ENCODE measurements at regions not wholly inside any gene's neighbourhood (a gene's known extent, or its start where the extent isn't known, plus 50 kb on each side); places are given as distances from the start of the nearest gene placed in this dataset.

DNA sequence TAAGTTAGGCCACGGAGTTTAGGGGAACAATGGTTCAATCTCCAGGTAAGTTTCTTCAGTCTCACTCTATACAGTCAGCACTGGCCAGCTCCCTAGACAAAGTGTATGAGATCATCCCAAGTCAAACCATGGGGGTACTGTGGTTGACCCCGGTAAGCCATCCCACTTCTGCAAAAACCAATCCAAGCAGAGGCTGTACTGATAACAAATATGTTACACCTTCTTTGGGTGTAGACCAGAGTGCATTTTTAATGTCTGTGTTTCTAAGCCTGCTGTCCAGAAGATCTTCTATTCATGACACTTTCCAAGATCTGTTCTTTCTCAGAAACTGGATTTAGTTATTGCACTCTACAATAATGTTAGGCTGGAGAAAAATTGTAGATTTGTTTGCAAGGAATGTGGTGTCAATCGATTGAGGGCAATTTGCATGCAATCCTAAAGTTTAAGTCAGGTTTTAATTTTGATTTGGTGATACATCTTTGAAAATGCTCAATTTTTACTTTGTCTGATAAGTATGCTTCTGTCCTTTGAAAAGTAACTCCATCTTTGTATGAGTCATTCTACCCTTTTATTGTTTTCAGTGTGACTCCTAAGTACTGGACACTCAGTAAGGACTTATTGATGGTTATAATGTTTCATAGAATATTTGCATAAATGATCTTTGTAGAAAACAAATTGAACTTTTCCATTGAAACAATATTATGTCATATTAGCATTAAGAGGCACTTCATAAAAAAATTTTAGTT is 152.4 kb downstream of the HLX start:
- no peak for TF ChIP-seq EZH2 (IDR thresholded peaks at IDR 0.05; ENCODE audit: insufficient read depth, low read length)
- TF ChIP-seq, protein P1, sequence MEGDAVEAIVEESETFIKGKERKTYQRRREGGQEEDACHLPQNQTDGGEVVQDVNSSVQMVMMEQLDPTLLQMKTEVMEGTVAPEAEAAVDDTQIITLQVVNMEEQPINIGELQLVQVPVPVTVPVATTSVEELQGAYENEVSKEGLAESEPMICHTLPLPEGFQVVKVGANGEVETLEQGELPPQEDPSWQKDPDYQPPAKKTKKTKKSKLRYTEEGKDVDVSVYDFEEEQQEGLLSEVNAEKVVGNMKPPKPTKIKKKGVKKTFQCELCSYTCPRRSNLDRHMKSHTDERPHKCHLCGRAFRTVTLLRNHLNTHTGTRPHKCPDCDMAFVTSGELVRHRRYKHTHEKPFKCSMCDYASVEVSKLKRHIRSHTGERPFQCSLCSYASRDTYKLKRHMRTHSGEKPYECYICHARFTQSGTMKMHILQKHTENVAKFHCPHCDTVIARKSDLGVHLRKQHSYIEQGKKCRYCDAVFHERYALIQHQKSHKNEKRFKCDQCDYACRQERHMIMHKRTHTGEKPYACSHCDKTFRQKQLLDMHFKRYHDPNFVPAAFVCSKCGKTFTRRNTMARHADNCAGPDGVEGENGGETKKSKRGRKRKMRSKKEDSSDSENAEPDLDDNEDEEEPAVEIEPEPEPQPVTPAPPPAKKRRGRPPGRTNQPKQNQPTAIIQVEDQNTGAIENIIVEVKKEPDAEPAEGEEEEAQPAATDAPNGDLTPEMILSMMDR (IDR thresholded peaks at IDR 0.05; ENCODE audit: insufficient read depth, low read depth, low read length), result no peak
- Mint-ChIP-seq H3K9me3 (ENCODE audit: unreplicated experiment) (peaks cover 2% of the 10 kb centered on the region), H3K27ac (ENCODE audit: unreplicated experiment) (no peak overlapping the region), H3K27me3 (ENCODE audit: low read depth, unreplicated experiment) (peaks cover 6% of the 10 kb centered on the region), H3K4me1 (ENCODE audit: low read depth, unreplicated experiment) (peaks cover 4% of the 10 kb centered on the region), H3K4me3 (ENCODE audit: unreplicated experiment) (no peak overlapping the region), H3K36me3 (ENCODE audit: low read depth, unreplicated experiment) (no peaks in the 10 kb centered on the region)
- H3K9me3 ChIP-seq (ENCODE audit: insufficient read depth, low read depth, low read length), result no peaks in the 10 kb centered on the region
- no peak overlapping the region for H3K27ac ChIP-seq (ENCODE audit: low read depth, low read length)
- H3K4me1 ChIP-seq (ENCODE audit: insufficient read depth, low read length), result peaks cover 6% of the 10 kb centered on the region
- DNase-seq (ENCODE audit: low read depth), result no peak
- no peaks in the 10 kb centered on the region for H3K79me2 ChIP-seq (ENCODE audit: insufficient read depth, low read length)
- H3K27me3 ChIP-seq (ENCODE audit: insufficient read depth, low read length), result no peaks in the 10 kb centered on the region
- no peak overlapping the region for H3K4me2 ChIP-seq (ENCODE audit: low read length)
- FAIRE-seq, result no peak
- H3K9ac ChIP-seq (ENCODE audit: low read length), result no peak overlapping the region
- no peaks in the 10 kb centered on the region for H4K20me1 ChIP-seq (ENCODE audit: insufficient read depth, low read length)
- H3K4me3 ChIP-seq (ENCODE audit: insufficient read depth, low read depth, low read length), result no peak overlapping the region
- no peaks in the 10 kb centered on the region for H3K36me3 ChIP-seq (ENCODE audit: insufficient read depth, low read length)
- H2AFZ ChIP-seq (ENCODE audit: low read depth, low read length), result no peak overlapping the region

DNA sequence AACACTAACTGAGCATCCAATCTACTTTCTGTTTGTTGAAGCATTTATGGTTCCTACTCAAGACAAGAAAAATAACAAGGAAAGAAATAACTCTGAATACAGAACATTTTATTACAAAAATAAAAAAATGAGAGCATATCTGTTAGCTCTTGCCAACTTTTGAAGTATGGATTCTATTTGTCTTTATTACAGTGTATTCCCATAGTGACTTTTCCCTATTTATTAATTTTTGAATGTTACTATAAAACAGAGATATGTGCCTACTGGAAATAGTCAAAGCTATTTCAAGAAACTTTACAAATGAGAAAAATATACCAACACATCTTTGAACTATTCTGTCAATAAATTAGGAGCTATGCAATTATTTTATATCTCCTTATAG is 153.0 kb downstream of the HLX start:
- Histone ChIP-seq H2AFZ (ENCODE audit: low read depth, low read length) (no peak overlapping the region), H3K4me3 (ENCODE audit: insufficient read depth, low read depth, low read length) (no peak overlapping the region), H3K9ac (ENCODE audit: low read length) (no peak overlapping the region), H3K27me3 (ENCODE audit: insufficient read depth, low read length) (no peaks in the 10 kb centered on the region), H3K36me3 (ENCODE audit: insufficient read depth, low read length) (no peaks in the 10 kb centered on the region), H3K79me2 (ENCODE audit: insufficient read depth, low read length) (no peaks in the 10 kb centered on the region), H3K4me1 (ENCODE audit: insufficient read depth, low read length) (peaks cover 6% of the 10 kb centered on the region), H3K9me3 (ENCODE audit: insufficient read depth, low read depth, low read length) (no peaks in the 10 kb centered on the region), H3K4me2 (ENCODE audit: low read length) (no peak overlapping the region), H4K20me1 (ENCODE audit: insufficient read depth, low read length) (no peaks in the 10 kb centered on the region), H3K27ac (ENCODE audit: low read depth, low read length) (no peak overlapping the region)
- peak; percentile 29 for FAIRE-seq
- H3K4me3 Mint-ChIP-seq (ENCODE audit: unreplicated experiment), result no peak overlapping the region
- H3K4me1 Mint-ChIP-seq (ENCODE audit: low read depth, unreplicated experiment), result peaks cover 4% of the 10 kb centered on the region
- H3K27me3 Mint-ChIP-seq (ENCODE audit: low read depth, unreplicated experiment), result peaks cover 6% of the 10 kb centered on the region
- no peak for TF ChIP-seq EZH2 (IDR thresholded peaks at IDR 0.05; ENCODE audit: insufficient read depth, low read length)
- TF ChIP-seq, protein P1 (IDR thresholded peaks at IDR 0.05; ENCODE audit: insufficient read depth, low read depth, low read length), result no peak
- no peaks in the 10 kb centered on the region for H3K36me3 Mint-ChIP-seq (ENCODE audit: low read depth, unreplicated experiment)
- no peak for DNase-seq (ENCODE audit: low read depth)
- no peak overlapping the region for H3K27ac Mint-ChIP-seq (ENCODE audit: unreplicated experiment)
- H3K9me3 Mint-ChIP-seq (ENCODE audit: unreplicated experiment), result peaks cover 2% of the 10 kb centered on the region

DNA sequence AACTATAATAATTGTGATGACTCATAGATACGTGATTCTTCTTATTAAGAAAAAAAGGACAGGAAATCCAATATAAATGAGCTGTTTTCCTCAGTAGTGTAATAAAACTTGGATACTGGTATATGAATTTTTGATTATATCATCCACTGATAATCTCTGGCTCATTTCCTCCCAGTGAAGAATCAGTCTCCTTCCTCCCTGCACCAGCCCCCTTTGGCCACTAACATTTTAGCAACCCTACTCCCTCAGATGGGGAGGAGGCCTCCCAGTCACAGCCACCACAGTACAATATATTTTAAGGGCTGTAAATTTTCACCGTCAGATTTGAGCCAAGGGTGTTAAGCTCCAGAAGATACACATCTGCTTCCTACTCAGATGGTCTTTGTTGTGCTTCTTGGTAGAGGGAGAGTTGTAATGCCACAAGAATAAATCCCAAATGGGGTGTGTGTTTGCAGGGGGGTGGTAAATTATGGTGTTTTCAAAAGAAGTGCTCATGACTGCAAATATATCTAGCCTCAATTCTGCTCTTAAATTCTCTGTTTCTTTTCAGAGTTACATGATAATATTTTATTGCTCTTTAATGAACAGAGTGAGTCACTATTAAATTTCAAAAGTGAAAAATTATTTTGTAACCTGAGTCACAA is 153.5 kb downstream of the HLX start:
- TF ChIP-seq EZH2 (IDR thresholded peaks at IDR 0.05; ENCODE audit: insufficient read depth, low read length), result no peak
- TF ChIP-seq, protein P1 (IDR thresholded peaks at IDR 0.05; ENCODE audit: insufficient read depth, low read depth, low read length), result no peak

More for the DNA sequence above, 153.5 kb downstream of the HLX start:
- H3K4me2 ChIP-seq (ENCODE audit: low read length), result no peak overlapping the region
- H4K20me1 ChIP-seq (ENCODE audit: insufficient read depth, low read length), result no peaks in the 10 kb centered on the region
- no peak for DNase-seq (ENCODE audit: low read depth)
- no peaks in the 10 kb centered on the region for H3K9me3 ChIP-seq (ENCODE audit: insufficient read depth, low read depth, low read length)
- Mint-ChIP-seq H3K4me1 (ENCODE audit: low read depth, unreplicated experiment) (peaks cover 4% of the 10 kb centered on the region), H3K4me3 (ENCODE audit: unreplicated experiment) (no peak overlapping the region), H3K9me3 (ENCODE audit: unreplicated experiment) (peaks cover 2% of the 10 kb centered on the region), H3K27ac (ENCODE audit: unreplicated experiment) (no peak overlapping the region), H3K27me3 (ENCODE audit: low read depth, unreplicated experiment) (peaks cover 6% of the 10 kb centered on the region), H3K36me3 (ENCODE audit: low read depth, unreplicated experiment) (no peaks in the 10 kb centered on the region)
- no peaks in the 10 kb centered on the region for H3K36me3 ChIP-seq (ENCODE audit: insufficient read depth, low read length)
- H2AFZ ChIP-seq (ENCODE audit: low read depth, low read length), result no peak overlapping the region
- H3K4me1 ChIP-seq (ENCODE audit: insufficient read depth, low read length), result peaks cover 6% of the 10 kb centered on the region
- H3K79me2 ChIP-seq (ENCODE audit: insufficient read depth, low read length), result no peaks in the 10 kb centered on the region
- no peak overlapping the region for H3K27ac ChIP-seq (ENCODE audit: low read depth, low read length)
- no peak overlapping the region for H3K4me3 ChIP-seq (ENCODE audit: insufficient read depth, low read depth, low read length)
- FAIRE-seq, result no peak
- no peaks in the 10 kb centered on the region for H3K27me3 ChIP-seq (ENCODE audit: insufficient read depth, low read length)
- no peak overlapping the region for H3K9ac ChIP-seq (ENCODE audit: low read length)

Measured in astrocyte (in vitro differentiated cells and primary cell).